ENCODE measurements at regions not wholly inside any gene's neighbourhood (a gene's known extent, or its start where the extent isn't known, plus 50 kb on each side); places are given as distances from the start of the nearest gene placed in this dataset.

DNA sequence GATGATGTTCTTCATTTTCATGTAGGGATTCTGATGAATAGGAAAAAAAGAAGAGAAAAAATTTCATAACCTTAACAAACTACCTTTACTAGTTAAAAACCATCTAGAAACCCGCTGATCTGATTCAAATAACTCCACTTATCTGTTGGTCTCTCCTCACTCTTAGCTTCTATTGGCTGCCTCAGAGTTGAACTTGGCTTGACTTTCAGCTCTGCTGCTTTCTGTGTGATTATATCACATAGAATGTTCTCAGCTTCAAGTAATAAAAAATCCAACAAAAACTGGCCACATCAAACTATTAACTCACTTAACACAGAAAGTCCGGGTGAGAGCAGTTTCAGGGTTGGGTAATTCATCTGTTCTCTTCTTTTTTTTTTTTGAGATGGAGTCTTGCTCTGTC lies 126.8 kb upstream of the RASGRP1 start:
- TF ChIP-seq EZH2 (IDR thresholded peaks at IDR 0.05; ENCODE audit: insufficient read depth, poor library complexity, severe bottlenecking) (no peak), EZH2phosphoT487 (IDR thresholded peaks at IDR 0.05; ENCODE audit: insufficient read depth, low read depth) (no peak)
